ENCODE measurements at regions not wholly inside any gene's neighbourhood (a gene's known extent, or its start where the extent isn't known, plus 50 kb on each side); places are given as distances from the start of the nearest gene placed in this dataset.

DNA sequence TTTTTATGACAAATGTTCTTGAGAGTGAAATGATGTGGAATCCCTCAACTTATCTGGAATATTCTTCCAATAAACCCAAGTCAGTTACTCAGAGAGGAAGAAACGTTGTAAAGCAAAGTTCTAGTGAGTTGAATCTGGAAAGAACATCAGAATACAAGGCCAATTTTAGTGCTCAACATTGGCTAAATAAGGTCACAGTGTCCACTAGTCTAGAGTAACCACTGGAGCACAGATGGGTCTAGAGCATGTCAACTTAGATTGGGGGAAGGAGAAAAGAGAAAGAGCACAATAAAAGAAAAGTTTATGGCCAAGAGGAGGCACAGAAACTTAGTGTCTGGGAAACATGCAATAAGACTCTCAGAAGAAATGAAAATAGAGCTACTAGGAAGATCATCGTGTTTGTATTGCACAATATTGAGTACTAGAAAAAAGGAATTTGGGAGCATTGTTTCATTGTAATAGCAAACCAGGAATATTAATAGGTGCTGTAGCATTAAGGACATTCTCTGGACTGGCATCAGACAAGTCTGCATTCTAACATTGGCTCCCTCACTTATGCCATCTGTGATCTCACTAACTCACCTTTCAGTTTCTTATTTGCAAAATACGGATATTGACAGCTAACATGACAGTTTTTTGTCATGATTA, 1318.5 kb downstream of the PCDH9 start:
- Histone ChIP-seq H3K4me3 (replicated peaks in 1 of 3; ENCODE audit: insufficient read depth in 1 of 3, low read depth in 1 of 3, low read length in 3 of 3) (no peak overlapping the region), H3K9me3 (replicated peaks; ENCODE audit: control insufficient read depth, insufficient read depth, low read length) (peaks cover 2% of the 10 kb centered on the region), H3K4me2 (ENCODE audit: insufficient read depth, low read length) (no peak overlapping the region), H3K79me2 (ENCODE audit: control insufficient read depth, insufficient read depth, low read length) (no peaks in the 10 kb centered on the region), H3K27me3 (ENCODE audit: control insufficient read depth in 2 of 2, insufficient read depth in 2 of 2, low read length in 2 of 2) (no peaks in the 10 kb centered on the region), H4K20me1 (replicated peaks; ENCODE audit: control insufficient read depth, extremely low read depth, insufficient read depth, low read length) (no peaks in the 10 kb centered on the region), H3K36me3 (ENCODE audit: control insufficient read depth in 2 of 2, extremely low read depth in 1 of 2, insufficient read depth in 2 of 2, low read length in 2 of 2) (no peaks in the 10 kb centered on the region), H3K4me1 (ENCODE audit: control insufficient read depth, extremely low read depth, insufficient read depth, low read length) (peaks cover 38% of the 10 kb centered on the region), H3K27ac (ENCODE audit: insufficient read depth, low read depth, low read length) (peak overlapping the region; percentile 99), H3K9ac (replicated peaks; ENCODE audit: extremely low read depth, insufficient read depth, low read length) (no peak overlapping the region), H2AFZ (ENCODE audit: low read depth, low read length) (peak overlapping the region; percentile 55), H3K9me1 (replicated peaks; ENCODE audit: control insufficient read depth, extremely low read depth, insufficient read depth, low read length) (no peaks in the 10 kb centered on the region)
- ChIA-PET CTCF (interaction anchor here (0.9 to 1.3 kb wide), 2 partner anchors 8 to 1312 kb away, joined by 3 read pairs; no protein-coding TSS in a partner anchor), POLR2A (interaction anchor here (2.9 kb wide), 1 partner anchor 19 kb away, joined by 11 read pairs; no protein-coding TSS in a partner anchor)
- no peak for TF ChIP-seq JUN (IDR thresholded peaks at IDR 0.05; ENCODE audit: borderline replicate concordance, insufficient read depth, insufficient read length, low read depth)
- no peak for TF ChIP-seq MAX (IDR thresholded peaks at IDR 0.05; ENCODE audit: insufficient read depth, insufficient read length)
- TF ChIP-seq FOS (IDR thresholded peaks at IDR 0.05; ENCODE audit: borderline replicate concordance, insufficient read depth, low read length): no peak
- TF ChIP-seq CTCF (IDR thresholded peaks at IDR 0.05; ENCODE audit: extremely low read depth in 1 of 2, insufficient read depth in 1 of 2, low read depth in 1 of 2, low read length in 2 of 2): no peak
- no peak for TF ChIP-seq MYC (IDR thresholded peaks at IDR 0.05; ENCODE audit: low read depth, low read length)
- no peak for TF ChIP-seq GATA2 (IDR thresholded peaks at IDR 0.05; ENCODE audit: insufficient read depth, insufficient read length, low read depth, low read length)
- TF ChIP-seq POLR2AphosphoS5 (IDR thresholded peaks at IDR 0.05; ENCODE audit: insufficient read depth, low read depth, low read length): no peak
- no peak for TF ChIP-seq POLR2A (IDR thresholded peaks at IDR 0.05; ENCODE audit: low read depth, low read length)
- TF ChIP-seq EZH2 (IDR thresholded peaks at IDR 0.05; ENCODE audit: borderline replicate concordance, low read depth, low read length, severe bottlenecking): no peak
- FAIRE-seq (no peak), DNase-seq (ENCODE audit: low read depth, low spot score) (peak; percentile 21)
- no TSS peak for BruUV-seq (replicated peaks)
- intact Hi-C loops (cut with micrococcal nuclease): loop anchor here (2.0 to 10.0 kb wide), 6 partner anchors 55 to 1674 kb away; partner anchors contain the start of gene PCDH9
- dilution Hi-C loops (cut with MboI; ENCODE audit: extremely low pct_ligation_motif_present, low sequenced_read_pairs): no loop called here

Data from endothelial cell of umbilical vein (primary cell).